Panc1 (cell line): ENCODE measurements at regions not wholly inside any gene's neighbourhood (a gene's known extent, or its start where the extent isn't known, plus 50 kb on each side); places are given as distances from the start of the nearest gene placed in this dataset.

ENCODE experiments used
- REST ChIP-seq, 2 experiments: IDR thresholded peaks; 2 replicates each; pipeline ENCODE4 v1.6.1; 2011 to 2012; ENCODE audit warnings: low read depth in 2 of 2, control low read depth in 1 of 2, low read length in 1 of 2, mild to moderate bottlenecking in 1 of 2, moderate library complexity in 1 of 2; ENCODE audit not compliant: insufficient read depth in 1 of 2
- TF ChIP-seq, protein P1 (sequence below): fragments of 450-650 bp; IDR thresholded peaks from 2 replicates; pipeline ENCODE4 v1.5.1; 2017; ENCODE audit warnings: mild to moderate bottlenecking

GRCh38 chr22:22142661-22143060, 101.9 kb upstream of the VPREB1 start:
- TF ChIP-seq REST (IDR thresholded peaks at IDR 0.05; ENCODE audit: insufficient read depth in 1 of 2, low read depth in 2 of 2, low read length in 1 of 2) = no peak
- TF ChIP-seq, protein P1, sequence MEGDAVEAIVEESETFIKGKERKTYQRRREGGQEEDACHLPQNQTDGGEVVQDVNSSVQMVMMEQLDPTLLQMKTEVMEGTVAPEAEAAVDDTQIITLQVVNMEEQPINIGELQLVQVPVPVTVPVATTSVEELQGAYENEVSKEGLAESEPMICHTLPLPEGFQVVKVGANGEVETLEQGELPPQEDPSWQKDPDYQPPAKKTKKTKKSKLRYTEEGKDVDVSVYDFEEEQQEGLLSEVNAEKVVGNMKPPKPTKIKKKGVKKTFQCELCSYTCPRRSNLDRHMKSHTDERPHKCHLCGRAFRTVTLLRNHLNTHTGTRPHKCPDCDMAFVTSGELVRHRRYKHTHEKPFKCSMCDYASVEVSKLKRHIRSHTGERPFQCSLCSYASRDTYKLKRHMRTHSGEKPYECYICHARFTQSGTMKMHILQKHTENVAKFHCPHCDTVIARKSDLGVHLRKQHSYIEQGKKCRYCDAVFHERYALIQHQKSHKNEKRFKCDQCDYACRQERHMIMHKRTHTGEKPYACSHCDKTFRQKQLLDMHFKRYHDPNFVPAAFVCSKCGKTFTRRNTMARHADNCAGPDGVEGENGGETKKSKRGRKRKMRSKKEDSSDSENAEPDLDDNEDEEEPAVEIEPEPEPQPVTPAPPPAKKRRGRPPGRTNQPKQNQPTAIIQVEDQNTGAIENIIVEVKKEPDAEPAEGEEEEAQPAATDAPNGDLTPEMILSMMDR = no peak
